GOT3 (cell line): ENCODE measurements at regions not wholly inside any gene's neighbourhood (a gene's known extent, or its start where the extent isn't known, plus 50 kb on each side); places are given as distances from the start of the nearest gene placed in this dataset.

Experiments used
- DNase-seq: peaks from one replicate; lab custom pipeline; 2025; ENCODE audit warnings: mixed read lengths; lab: John Stamatoyannopoulos, UW

- DNase-seq, result no peak
Measured at GRCh38 chr5:92795633-92796032, 785.4 kb downstream of the NR2F1-AS1 start.

GRCh38 chr5:92780057-92780456 lies 801.0 kb downstream of the NR2F1-AS1 start:
- no peak for DNase-seq

- no peak for DNase-seq
Measured at GRCh38 chr5:92779536-92779935, 801.5 kb downstream of the NR2F1-AS1 start.

GRCh38 chr5:92778261-92778660 lies 802.8 kb downstream of the NR2F1-AS1 start:
- DNase-seq, result no peak

- no peak for DNase-seq
Measured at GRCh38 chr5:92777421-92777820, 803.6 kb downstream of the NR2F1-AS1 start.

- DNase-seq, result no peak
Measured at GRCh38 chr5:92775711-92776615, 805.1 kb downstream of the NR2F1-AS1 start.

- no peak for DNase-seq
Measured at GRCh38 chr5:92769978-92770377, 811.0 kb downstream of the NR2F1-AS1 start.

- DNase-seq, result no peak
Measured at GRCh38 chr5:92761585-92761984, 819.4 kb downstream of the NR2F1-AS1 start.

- DNase-seq, result no peak
Measured at GRCh38 chr5:92760550-92760949, 820.5 kb downstream of the NR2F1-AS1 start.

GRCh38 chr5:92758552-92758951 lies 822.5 kb downstream of the NR2F1-AS1 start:
- no peak for DNase-seq

GRCh38 chr5:92749943-92750342 lies 831.1 kb downstream of the NR2F1-AS1 start:
- DNase-seq, result no peak

- no peak for DNase-seq
Measured at GRCh38 chr5:92748072-92748676, 832.8 kb downstream of the NR2F1-AS1 start.

GRCh38 chr5:92741906-92742305 lies 839.1 kb downstream of the NR2F1-AS1 start:
- DNase-seq, result no peak

GRCh38 chr5:92734211-92734940 lies 846.6 kb downstream of the NR2F1-AS1 start:
- no peak for DNase-seq

- no peak for DNase-seq
Measured at GRCh38 chr5:92730486-92730885, 850.5 kb downstream of the NR2F1-AS1 start.

GRCh38 chr5:92729088-92729487 lies 851.9 kb downstream of the NR2F1-AS1 start:
- no peak for DNase-seq

- DNase-seq, result no peak
Measured at GRCh38 chr5:92715946-92716520, 865.0 kb downstream of the NR2F1-AS1 start.

- no peak for DNase-seq
Measured at GRCh38 chr5:92713826-92714225, 867.2 kb downstream of the NR2F1-AS1 start.

GRCh38 chr5:92713335-92713743 lies 867.7 kb downstream of the NR2F1-AS1 start:
- DNase-seq, result no peak

GRCh38 chr5:92711956-92712355 lies 869.1 kb downstream of the NR2F1-AS1 start:
- no peak for DNase-seq

- no peak for DNase-seq
Measured at GRCh38 chr5:92704590-92704989, 876.4 kb downstream of the NR2F1-AS1 start.

- no peak for DNase-seq
Measured at GRCh38 chr5:92703976-92704375, 877.0 kb downstream of the NR2F1-AS1 start.
